PC-9 (cell line): ENCODE measurements at regions not wholly inside any gene's neighbourhood (a gene's known extent, or its start where the extent isn't known, plus 50 kb on each side); places are given as distances from the start of the nearest gene placed in this dataset.

ENCODE experiments used
- BruUV-seq: library from RNA; stranded (reverse); fragments of 400-500 nt; replicated peaks from 2 replicates; lab custom pipeline; 2021; lab: Mats Ljungman, UMichigan
- CTCF ChIA-PET: fragments of 300-600 bp; sonication (Branson Sonifier 250); formaldehyde crosslinking; loops from one replicate; lab custom pipeline; 2022; ENCODE audit warnings: antibody characterized with exemption; lab: Charles Lee
- POLR2A ChIA-PET: fragments of 300-600 bp; sonication (Branson Sonifier 250); formaldehyde crosslinking; loops from one replicate; lab custom pipeline; 2022; ENCODE audit warnings: antibody characterized with exemption; ENCODE audit not compliant: unreplicated experiment; lab: Charles Lee
- DNase-seq, 2 experiments: peaks; one replicate each; pipeline versions ENCODE4 v3.0.0 to v3.0.0-alpha.2; 2015 to 2022; ENCODE audit warnings: mixed read lengths in 1 of 2
- H2AFZ ChIP-seq: fragments of 200-600 bp; sonication (generic); 2 replicates; pipeline ENCODE4 v1.8.1; 2017; ENCODE audit warnings: antibody characterized with exemption
- H3F3A ChIP-seq: fragments of 200-600 bp; sonication (generic); 2 replicates; pipeline ENCODE4 v1.8.1; 2017; ENCODE audit warnings: antibody characterized with exemption, mild to moderate bottlenecking, low read depth; ENCODE audit not compliant: insufficient read depth
- H3K27ac ChIP-seq: fragments of 200-600 bp; sonication (generic); 2 replicates; pipeline ENCODE4 v1.6.1; 2016; ENCODE audit warnings: mixed run types
- H3K27me3 ChIP-seq: fragments of 200-600 bp; sonication (generic); 2 replicates; pipeline ENCODE4 v1.6.1; 2016; ENCODE audit warnings: low read depth, mixed run types; ENCODE audit not compliant: insufficient read depth
- H3K36me3 ChIP-seq: fragments of 200-600 bp; sonication (generic); 2 replicates; pipeline ENCODE4 v1.6.1; 2016; ENCODE audit warnings: low read depth, mixed run types
- H3K4me1 ChIP-seq: fragments of 200-600 bp; sonication (generic); replicated peaks from 2 replicates; pipeline ENCODE4 v1.6.1; 2016; ENCODE audit warnings: mixed run types; ENCODE audit not compliant: insufficient read depth
- H3K4me2 ChIP-seq: fragments of 200-600 bp; sonication (generic); 2 replicates; pipeline ENCODE4 v1.6.1; 2017; ENCODE audit warnings: mixed run types
- H3K4me3 ChIP-seq: fragments of 200-600 bp; sonication (generic); 2 replicates; pipeline ENCODE4 v1.6.1; 2016; ENCODE audit warnings: mixed run types
- H3K79me2 ChIP-seq: fragments of 200-600 bp; sonication (generic); 2 replicates; pipeline ENCODE4 v1.6.1; 2017; ENCODE audit warnings: low read depth, mixed run types
- H3K9me2 ChIP-seq: fragments of 200-600 bp; sonication (generic); 2 replicates; pipeline ENCODE4 v1.8.1; 2017; ENCODE audit warnings: mild to moderate bottlenecking; ENCODE audit not compliant: insufficient read depth
- H3K9me3 ChIP-seq: fragments of 200-600 bp; sonication (generic); 2 replicates; pipeline ENCODE4 v1.8.1; 2016; ENCODE audit warnings: low read depth; ENCODE audit not compliant: insufficient read depth
- H4K20me1 ChIP-seq: fragments of 200-600 bp; sonication (generic); 2 replicates; pipeline ENCODE4 v1.8.1; 2017; ENCODE audit not compliant: insufficient read depth
- EZH2 ChIP-seq: fragments of 200-600 bp; sonication (generic); IDR thresholded peaks from 2 replicates; pipeline ENCODE4 v1.8.0; 2017; ENCODE audit warnings: antibody characterized with exemption, low read depth
- intact Hi-C: fragments of 100-400 bp; cut with micrococcal nuclease; formaldehyde crosslinking; loops from one replicate; pipeline ENCODE4 v1.10.0; 2022; ENCODE audit not compliant: unreplicated experiment
- TF ChIP-seq, protein P1 (sequence below): fragments of 200-600 bp; sonication (generic); conservative IDR thresholded peaks from 2 replicates; pipeline ENCODE4 v1.6.1; 2017; ENCODE audit warnings: mixed run types, antibody characterized with exemption, mild to moderate bottlenecking, moderate library complexity

DNA sequence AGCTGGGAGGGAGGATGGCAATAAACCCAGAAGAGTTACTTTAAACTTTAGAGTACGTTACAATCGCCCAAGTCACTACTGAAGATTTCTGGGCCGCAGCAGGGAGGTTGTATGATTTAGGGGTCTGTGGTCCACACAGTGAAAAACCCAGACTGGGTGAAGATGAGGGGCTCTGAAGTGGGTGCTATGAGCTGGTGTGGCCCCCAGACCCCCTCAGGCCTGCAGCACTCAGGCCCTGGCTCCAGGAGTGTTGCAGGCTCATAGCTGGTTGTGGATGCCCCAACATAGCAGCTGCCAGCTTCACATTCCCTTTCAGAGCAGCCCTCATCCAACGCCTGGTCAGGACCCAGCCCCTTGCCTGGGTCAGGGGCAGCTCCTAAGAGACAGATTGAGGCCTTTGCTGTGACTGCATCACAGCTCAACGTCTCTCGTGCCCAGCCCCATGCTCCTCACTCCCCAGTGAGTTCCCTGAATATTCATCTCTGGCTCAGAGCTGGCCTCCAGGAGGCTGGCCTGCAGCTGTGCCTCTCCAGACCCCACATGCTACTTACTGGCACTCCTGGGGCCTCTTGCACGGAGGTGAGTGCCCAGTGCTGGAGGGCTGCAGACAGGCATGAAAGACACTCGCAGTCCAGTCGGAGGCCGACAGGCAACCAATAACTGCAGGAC is 94.5 kb upstream of the MYCN start:
- no peak for TF ChIP-seq EZH2
- TF ChIP-seq, protein P1, sequence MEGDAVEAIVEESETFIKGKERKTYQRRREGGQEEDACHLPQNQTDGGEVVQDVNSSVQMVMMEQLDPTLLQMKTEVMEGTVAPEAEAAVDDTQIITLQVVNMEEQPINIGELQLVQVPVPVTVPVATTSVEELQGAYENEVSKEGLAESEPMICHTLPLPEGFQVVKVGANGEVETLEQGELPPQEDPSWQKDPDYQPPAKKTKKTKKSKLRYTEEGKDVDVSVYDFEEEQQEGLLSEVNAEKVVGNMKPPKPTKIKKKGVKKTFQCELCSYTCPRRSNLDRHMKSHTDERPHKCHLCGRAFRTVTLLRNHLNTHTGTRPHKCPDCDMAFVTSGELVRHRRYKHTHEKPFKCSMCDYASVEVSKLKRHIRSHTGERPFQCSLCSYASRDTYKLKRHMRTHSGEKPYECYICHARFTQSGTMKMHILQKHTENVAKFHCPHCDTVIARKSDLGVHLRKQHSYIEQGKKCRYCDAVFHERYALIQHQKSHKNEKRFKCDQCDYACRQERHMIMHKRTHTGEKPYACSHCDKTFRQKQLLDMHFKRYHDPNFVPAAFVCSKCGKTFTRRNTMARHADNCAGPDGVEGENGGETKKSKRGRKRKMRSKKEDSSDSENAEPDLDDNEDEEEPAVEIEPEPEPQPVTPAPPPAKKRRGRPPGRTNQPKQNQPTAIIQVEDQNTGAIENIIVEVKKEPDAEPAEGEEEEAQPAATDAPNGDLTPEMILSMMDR = no peak
- no peak for DNase-seq
- POLR2A ChIA-PET = no interaction called here
- H3K4me2 ChIP-seq = no peak overlapping the region
- no peaks in the 10 kb centered on the region for H3K9me2 ChIP-seq
- BruUV-seq = no TSS peak
- no peaks in the 10 kb centered on the region for H3K4me1 ChIP-seq
- no peaks in the 10 kb centered on the region for H3K79me2 ChIP-seq
- no peak overlapping the region for H3K27ac ChIP-seq
- H3K4me3 ChIP-seq = no peak overlapping the region
- H2AFZ ChIP-seq = no peak overlapping the region
- intact Hi-C loops = no loop called here
- H3F3A ChIP-seq = no peaks in the 10 kb centered on the region
- H3K27me3 ChIP-seq = peaks cover 15% of the 10 kb centered on the region; the same call in 1 of the 2 replicates
- H3K36me3 ChIP-seq = no peaks in the 10 kb centered on the region
- H3K9me3 ChIP-seq = no peaks in the 10 kb centered on the region
- CTCF ChIA-PET = no interaction called here
- H4K20me1 ChIP-seq = no peaks in the 10 kb centered on the region

DNA sequence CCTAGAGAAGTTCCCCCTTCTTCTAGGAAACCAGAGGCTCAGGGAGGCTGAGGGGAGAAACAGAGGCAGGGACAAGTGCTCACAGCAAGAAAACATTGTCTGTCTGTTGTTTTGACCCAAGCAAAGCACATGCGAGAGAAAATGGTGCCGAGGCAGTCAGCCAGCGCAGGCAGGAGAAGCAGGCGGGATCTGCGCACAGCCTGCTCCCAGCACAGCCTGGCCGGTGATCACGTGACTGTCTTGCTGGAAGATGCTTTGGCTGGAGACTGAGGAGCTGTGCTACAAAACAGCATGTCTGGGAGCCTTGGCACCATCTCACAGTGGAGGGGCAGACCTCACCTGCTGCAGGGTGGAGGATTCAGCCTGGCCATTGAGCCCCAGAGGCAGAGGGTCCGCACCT is 93.7 kb upstream of the MYCN start:
- DNase-seq = no peak
- Histone ChIP-seq H3K79me2 (no peaks in the 10 kb centered on the region), H3K4me3 (no peak overlapping the region), H3K9me3 (no peaks in the 10 kb centered on the region), H3K9me2 (no peaks in the 10 kb centered on the region), H3K36me3 (no peaks in the 10 kb centered on the region), H3K27ac (no peak overlapping the region), H3F3A (no peaks in the 10 kb centered on the region), H3K4me2 (no peak overlapping the region), H3K4me1 (no peaks in the 10 kb centered on the region), H3K27me3 (peaks cover 15% of the 10 kb centered on the region; the same call in 1 of the 2 replicates), H2AFZ (no peak overlapping the region), H4K20me1 (no peaks in the 10 kb centered on the region)
- no TSS peak for BruUV-seq
- ChIA-PET CTCF (no interaction called here), POLR2A (no interaction called here)
- TF ChIP-seq EZH2 = no peak
- TF ChIP-seq, protein P1 = no peak
- intact Hi-C loops = no loop called here

DNA sequence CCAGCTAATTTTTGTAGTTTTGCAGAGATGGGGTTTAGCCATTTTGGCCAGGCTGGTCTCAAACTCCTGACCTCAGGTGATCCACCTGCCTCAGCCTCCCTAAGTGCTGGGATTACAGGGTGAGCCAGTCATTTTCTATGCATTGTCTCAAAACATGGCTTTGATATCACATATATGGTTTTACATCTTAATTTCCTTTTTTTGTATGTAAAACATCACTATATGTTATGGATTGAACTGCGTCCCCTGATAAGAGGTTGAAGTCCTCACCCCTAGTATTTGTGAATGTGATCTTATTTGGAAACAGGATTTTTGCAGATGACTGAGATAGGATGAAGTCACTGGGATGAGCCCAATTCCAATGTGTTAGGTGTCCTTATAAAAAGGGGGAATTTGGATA is 89.8 kb upstream of the MYCN start:
- H3K27me3 ChIP-seq = peaks cover 28% of the 10 kb centered on the region; the same call in 1 of the 2 replicates
- no peaks in the 10 kb centered on the region for H3K79me2 ChIP-seq
- no peaks in the 10 kb centered on the region for H3K9me3 ChIP-seq
- no peaks in the 10 kb centered on the region for H3F3A ChIP-seq
- H3K9me2 ChIP-seq = no peaks in the 10 kb centered on the region
- intact Hi-C loops = no loop called here
- BruUV-seq = no TSS peak
- TF ChIP-seq, protein P1 = no peak
- TF ChIP-seq EZH2 = no peak
- CTCF ChIA-PET = no interaction called here
- DNase-seq = no peak
- H3K4me2 ChIP-seq = no peak overlapping the region
- H3K4me3 ChIP-seq = no peak overlapping the region
- H3K36me3 ChIP-seq = no peaks in the 10 kb centered on the region
- H2AFZ ChIP-seq = no peak overlapping the region
- no peaks in the 10 kb centered on the region for H3K4me1 ChIP-seq
- POLR2A ChIA-PET = no interaction called here
- no peak overlapping the region for H3K27ac ChIP-seq
- no peaks in the 10 kb centered on the region for H4K20me1 ChIP-seq
